ENCODE measurements at regions not wholly inside any gene's neighbourhood (a gene's known extent, or its start where the extent isn't known, plus 50 kb on each side); places are given as distances from the start of the nearest gene placed in this dataset.

DNA sequence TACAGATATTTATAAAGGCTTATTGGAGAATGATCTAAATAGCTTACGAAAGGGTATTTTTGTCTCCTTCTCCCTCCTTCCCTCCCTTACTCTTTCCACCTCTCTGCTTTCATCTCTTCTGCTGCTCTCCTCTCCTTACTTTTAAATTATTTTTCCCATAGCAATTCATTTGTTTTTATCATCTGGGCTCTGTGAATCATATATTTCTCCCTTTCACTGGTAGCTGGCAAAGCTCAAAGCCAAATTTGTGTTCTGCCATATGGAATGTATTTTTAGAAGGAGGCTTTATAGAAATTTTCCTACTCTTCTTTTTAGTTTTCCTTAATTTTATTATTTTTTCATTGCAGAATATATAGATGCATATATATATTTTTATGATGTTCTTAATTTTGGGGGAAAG, 385.8 kb downstream of the C3orf38 start:
- Histone ChIP-seq H3K27me3 (no peaks in the 10 kb centered on the region), H3K9me3 (no peaks in the 10 kb centered on the region), H3K4me3 (no peak overlapping the region), H3K4me1 (no peaks in the 10 kb centered on the region), H3K36me3 (no peaks in the 10 kb centered on the region), H3K27ac (no peak overlapping the region)
- intact Hi-C loops (cut with DNase I; ENCODE audit: low total_unique reads) = no loop called here
- TF ChIP-seq, protein P1, sequence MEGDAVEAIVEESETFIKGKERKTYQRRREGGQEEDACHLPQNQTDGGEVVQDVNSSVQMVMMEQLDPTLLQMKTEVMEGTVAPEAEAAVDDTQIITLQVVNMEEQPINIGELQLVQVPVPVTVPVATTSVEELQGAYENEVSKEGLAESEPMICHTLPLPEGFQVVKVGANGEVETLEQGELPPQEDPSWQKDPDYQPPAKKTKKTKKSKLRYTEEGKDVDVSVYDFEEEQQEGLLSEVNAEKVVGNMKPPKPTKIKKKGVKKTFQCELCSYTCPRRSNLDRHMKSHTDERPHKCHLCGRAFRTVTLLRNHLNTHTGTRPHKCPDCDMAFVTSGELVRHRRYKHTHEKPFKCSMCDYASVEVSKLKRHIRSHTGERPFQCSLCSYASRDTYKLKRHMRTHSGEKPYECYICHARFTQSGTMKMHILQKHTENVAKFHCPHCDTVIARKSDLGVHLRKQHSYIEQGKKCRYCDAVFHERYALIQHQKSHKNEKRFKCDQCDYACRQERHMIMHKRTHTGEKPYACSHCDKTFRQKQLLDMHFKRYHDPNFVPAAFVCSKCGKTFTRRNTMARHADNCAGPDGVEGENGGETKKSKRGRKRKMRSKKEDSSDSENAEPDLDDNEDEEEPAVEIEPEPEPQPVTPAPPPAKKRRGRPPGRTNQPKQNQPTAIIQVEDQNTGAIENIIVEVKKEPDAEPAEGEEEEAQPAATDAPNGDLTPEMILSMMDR (IDR thresholded peaks at IDR 0.05) = no peak
- TF ChIP-seq POLR2A (IDR thresholded peaks at IDR 0.05) = no peak
- TF ChIP-seq POLR2AphosphoS5 (IDR thresholded peaks at IDR 0.05) = no peak
- DNase-seq (ENCODE audit: low spot score in 2 of 2) = no peak

DNA sequence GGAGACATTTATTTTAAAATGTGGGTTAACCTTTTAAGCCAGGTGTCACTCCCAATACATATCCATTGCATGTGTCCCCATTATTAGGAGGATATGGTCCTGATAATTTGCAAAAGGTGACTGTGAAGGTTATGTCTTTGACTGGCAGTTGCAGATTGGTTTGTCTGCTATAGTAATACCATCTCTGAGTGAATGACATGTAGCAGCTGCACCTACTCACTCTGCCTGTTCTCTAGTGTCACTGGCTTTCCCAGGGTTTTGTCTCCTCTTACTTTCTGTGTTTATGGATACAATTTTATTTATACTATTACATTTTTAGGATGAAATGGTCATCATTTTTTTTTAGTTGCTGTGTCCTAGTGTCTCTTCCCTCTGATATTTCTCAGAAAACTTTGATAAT, 393.2 kb downstream of the C3orf38 start:
- H3K27ac ChIP-seq = no peak overlapping the region
- intact Hi-C loops (cut with DNase I; ENCODE audit: low total_unique reads) = no loop called here
- no peaks in the 10 kb centered on the region for H3K27me3 ChIP-seq
- H3K4me1 ChIP-seq = no peaks in the 10 kb centered on the region
- no peaks in the 10 kb centered on the region for H3K36me3 ChIP-seq
- TF ChIP-seq POLR2AphosphoS5 (IDR thresholded peaks at IDR 0.05) (no peak), POLR2A (IDR thresholded peaks at IDR 0.05) (no peak)
- TF ChIP-seq, protein P1 (IDR thresholded peaks at IDR 0.05) = no peak
- peaks cover under 1 to 9% of the 10 kb centered on the region in 2 donors for H3K9me3 ChIP-seq
- no peak for DNase-seq (ENCODE audit: low spot score in 2 of 2)
- no peak overlapping the region for H3K4me3 ChIP-seq

DNA sequence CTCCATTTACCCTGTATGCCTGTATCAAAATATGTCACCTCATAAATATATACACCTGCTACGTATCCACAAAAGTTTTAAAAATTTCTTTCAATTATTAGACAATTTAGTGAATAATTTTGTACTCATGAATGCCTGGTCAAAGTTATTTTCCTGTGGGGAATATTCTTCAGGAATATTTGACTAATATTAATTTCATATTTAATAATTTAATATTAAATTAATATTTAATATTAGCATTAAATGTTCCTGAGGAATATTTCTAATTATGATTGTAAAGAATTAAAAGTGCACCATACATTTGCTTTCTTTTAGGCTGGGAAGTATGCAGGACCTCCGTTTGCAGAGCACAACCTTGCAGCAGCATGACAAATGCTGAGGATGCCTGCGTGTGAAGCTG, 422.7 kb downstream of the C3orf38 start:
- Histone ChIP-seq H3K36me3 (no peaks in the 10 kb centered on the region), H3K4me3 (no peak overlapping the region), H3K27ac (no peak overlapping the region), H3K4me1 (no peaks in the 10 kb centered on the region), H3K27me3 (no peaks in the 10 kb centered on the region), H3K9me3 (peaks cover 0 to 14% of the 10 kb centered on the region in 2 donors)
- no peak for DNase-seq (ENCODE audit: low spot score in 2 of 2)
- TF ChIP-seq POLR2AphosphoS5 (IDR thresholded peaks at IDR 0.05) = no peak
- TF ChIP-seq, protein P1 (IDR thresholded peaks at IDR 0.05) = no peak
- TF ChIP-seq POLR2A (IDR thresholded peaks at IDR 0.05) = no peak
- intact Hi-C loops (cut with DNase I; ENCODE audit: low total_unique reads) = no loop called here

DNA sequence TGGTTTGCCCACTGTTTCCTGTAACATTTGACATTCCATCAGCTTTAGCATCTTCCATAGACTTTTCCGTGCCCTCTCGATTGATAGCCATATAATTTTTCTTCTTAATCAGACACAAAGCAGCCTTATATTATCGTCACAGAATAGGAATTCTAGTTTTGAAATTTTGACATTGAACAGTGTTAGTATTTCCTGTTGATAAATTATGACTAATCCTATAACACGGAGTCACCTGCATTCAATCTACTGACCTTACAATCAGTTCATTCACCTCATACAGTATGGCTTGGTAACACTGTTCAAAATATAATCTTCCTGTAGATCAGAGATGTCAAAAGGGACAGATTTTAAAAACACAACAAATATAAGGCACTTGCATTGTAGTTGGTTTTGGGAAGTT, 423.7 kb downstream of the C3orf38 start:
- Histone ChIP-seq H3K4me3 (no peak overlapping the region), H3K9me3 (peaks cover 0 to 14% of the 10 kb centered on the region in 2 donors), H3K27me3 (no peaks in the 10 kb centered on the region), H3K36me3 (no peaks in the 10 kb centered on the region), H3K4me1 (no peaks in the 10 kb centered on the region), H3K27ac (no peak overlapping the region)
- intact Hi-C loops (cut with DNase I; ENCODE audit: low total_unique reads) = no loop called here
- TF ChIP-seq, protein P1 (IDR thresholded peaks at IDR 0.05) = no peak
- TF ChIP-seq POLR2AphosphoS5 (IDR thresholded peaks at IDR 0.05) = no peak
- no peak for TF ChIP-seq POLR2A (IDR thresholded peaks at IDR 0.05)
- DNase-seq (ENCODE audit: low spot score in 2 of 2) = no peak

DNA sequence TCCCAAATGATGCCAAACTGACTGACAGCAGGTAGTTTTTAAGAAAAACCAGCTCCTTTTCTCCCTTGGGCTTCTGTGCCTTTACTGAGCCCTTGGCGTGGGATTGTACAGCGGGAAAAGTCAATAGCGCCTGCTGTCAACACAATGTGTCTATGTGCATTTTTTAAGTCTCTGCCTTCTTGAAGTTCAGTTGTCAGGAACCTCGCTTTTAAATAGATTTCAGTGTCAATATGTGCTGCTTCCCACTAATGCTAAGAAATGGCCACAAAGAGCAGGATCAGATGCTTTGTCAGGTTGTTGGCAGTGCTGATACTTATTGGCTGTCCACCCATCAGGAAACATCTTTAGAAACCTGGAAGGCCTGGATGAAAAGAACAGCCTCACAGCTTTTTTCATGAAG, 424.4 kb downstream of the C3orf38 start:
- H3K27me3 ChIP-seq = no peaks in the 10 kb centered on the region
- TF ChIP-seq POLR2AphosphoS5 (IDR thresholded peaks at IDR 0.05) = no peak
- TF ChIP-seq, protein P1 (IDR thresholded peaks at IDR 0.05) = no peak
- no peak for TF ChIP-seq POLR2A (IDR thresholded peaks at IDR 0.05)
- DNase-seq (ENCODE audit: low spot score in 2 of 2) = no peak
- intact Hi-C loops (cut with DNase I; ENCODE audit: low total_unique reads) = no loop called here
- H3K4me1 ChIP-seq = no peaks in the 10 kb centered on the region
- H3K9me3 ChIP-seq = peaks cover 0 to 13% of the 10 kb centered on the region in 2 donors
- H3K27ac ChIP-seq = no peak overlapping the region
- no peaks in the 10 kb centered on the region for H3K36me3 ChIP-seq
- no peak overlapping the region for H3K4me3 ChIP-seq

Data from breast epithelium (tissue), 4 donors.